ENCODE measurements at regions not wholly inside any gene's neighbourhood (a gene's known extent, or its start where the extent isn't known, plus 50 kb on each side); places are given as distances from the start of the nearest gene placed in this dataset.
"Not testable (repeated sequence)": the region's sequence is repeated elsewhere in the genome, so short reads cannot be mapped to it uniquely, and the experiment has no call there.

- DNase-seq, result peak; percentile 13
Measured at GRCh38 chr7:22066522-22066921, 120.8 kb upstream of the CDCA7L start.

- DNase-seq, result no peak
Measured at GRCh38 chr7:22064816-22065215, 119.1 kb upstream of the CDCA7L start.

GRCh38 chr7:22061775-22062174 lies 116.1 kb upstream of the CDCA7L start:
- no peak for DNase-seq

GRCh38 chr7:22060863-22061262 lies 115.2 kb upstream of the CDCA7L start:
- no peak for DNase-seq

- DNase-seq, result no peak
Measured at GRCh38 chr7:22060197-22060596, 114.5 kb upstream of the CDCA7L start.

DNA sequence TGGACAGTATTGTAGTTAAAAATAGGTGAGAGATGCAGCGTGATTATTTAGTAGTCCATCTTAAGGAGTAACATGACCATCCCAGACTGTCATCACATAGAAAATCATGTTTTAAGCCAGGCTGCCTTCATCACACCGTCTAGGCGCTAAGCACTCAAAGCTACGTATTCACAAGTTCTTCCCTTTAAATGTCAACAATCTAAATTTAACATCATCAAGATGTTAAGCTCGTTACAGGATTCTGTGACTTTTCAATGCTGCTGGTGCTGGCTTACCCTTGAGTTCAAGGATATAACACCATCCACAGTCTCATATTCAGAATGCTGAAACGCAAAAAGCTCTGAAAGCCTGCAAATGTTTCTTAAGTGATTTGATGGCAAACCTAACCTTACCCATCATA lies 109.5 kb upstream of the CDCA7L start:
- DNase-seq, result no peak

- no peak for DNase-seq
Measured at GRCh38 chr7:22052674-22053365, 107.1 kb upstream of the CDCA7L start.

DNA sequence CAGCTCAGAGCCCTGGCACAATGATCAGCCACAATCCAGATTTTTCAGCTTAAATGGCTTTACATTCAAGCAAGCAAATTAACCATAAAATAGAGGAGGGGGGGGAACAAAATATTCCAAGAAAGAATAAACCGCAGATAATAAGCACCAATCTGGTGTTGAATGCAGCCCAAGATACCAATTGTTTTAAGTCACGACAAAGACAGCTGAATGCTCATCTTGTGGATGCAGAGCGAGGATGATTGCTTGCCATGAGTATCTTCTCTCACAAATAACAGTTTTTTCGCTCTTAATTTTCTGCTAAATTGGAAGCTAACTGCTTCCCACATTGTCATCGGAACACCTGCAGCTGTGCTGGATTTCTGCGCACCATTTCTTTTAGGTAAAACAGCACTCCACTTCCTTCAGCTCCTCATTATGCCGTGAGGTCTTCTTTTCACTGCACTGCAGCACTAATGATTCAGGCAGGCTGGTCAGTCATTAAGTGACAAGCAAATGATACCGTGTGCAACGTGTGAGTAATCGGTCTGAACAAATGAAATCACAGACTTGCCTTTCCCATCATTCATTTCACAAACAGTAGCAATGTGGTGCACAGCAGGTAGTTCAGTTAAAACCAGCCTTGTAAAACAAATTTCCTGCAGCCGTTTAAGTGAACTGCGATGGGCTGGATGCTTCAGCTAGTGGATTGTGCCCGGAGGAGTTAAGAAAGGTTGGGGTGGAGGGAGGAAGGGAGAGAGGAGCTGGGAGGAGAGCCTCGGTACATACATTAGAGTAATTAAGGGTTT lies 106.4 kb upstream of the CDCA7L start:
- DNase-seq, result no peak

DNA sequence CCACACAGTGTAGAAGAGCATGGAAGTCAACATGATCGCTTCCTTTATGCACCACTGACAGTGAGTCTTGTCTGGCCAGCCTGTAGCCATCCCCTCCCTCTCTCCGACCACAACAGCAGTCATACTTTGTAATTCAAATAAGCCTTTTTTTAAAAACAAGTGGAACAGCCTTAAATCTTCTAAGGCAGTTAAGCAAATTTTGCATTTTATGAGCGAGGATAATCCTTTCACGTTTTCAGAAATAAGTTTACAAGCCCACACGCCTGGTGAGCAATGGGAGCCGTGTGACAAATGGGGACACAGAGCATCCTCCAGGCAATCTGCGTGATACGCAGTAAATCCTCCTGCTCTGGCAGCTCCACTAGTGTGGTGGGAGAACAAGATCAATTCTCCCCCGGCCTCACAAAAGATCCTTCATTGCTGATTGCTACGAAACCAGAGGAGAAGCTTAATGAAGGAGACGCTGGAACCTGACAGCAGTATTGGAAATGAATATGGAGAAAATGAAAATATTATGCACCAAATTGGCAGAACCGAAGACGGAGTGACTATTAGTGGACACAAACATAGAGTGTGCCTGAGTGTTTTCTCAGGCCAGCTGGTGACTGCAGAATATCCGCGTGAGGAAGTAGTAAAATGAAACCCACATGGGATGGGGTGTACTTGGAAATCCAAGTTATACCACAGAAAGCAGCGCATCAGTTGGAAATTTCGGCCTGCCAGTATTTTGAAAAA lies 104.2 kb upstream of the CDCA7L start:
- DNase-seq, result no peak

DNA sequence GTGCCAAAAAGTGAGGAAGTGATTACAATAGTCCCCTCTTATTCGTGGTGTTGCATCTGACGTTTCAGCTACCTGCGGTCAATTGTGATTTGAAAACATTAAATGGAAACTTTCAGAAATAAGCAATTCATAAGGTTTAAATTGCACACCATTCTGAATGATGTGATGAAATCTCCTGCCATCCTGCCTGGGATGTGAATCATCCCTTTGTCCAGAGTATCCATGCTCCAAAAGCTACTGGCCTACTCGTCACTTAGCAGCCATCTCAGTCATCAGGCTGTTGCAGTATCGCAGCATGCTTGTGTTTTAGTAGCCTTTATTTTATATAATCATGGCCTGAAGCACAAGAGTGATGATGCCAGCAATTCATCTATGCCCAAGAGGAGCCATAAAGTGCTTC lies 97.7 kb upstream of the CDCA7L start:
- DNase-seq, result no peak

DNA sequence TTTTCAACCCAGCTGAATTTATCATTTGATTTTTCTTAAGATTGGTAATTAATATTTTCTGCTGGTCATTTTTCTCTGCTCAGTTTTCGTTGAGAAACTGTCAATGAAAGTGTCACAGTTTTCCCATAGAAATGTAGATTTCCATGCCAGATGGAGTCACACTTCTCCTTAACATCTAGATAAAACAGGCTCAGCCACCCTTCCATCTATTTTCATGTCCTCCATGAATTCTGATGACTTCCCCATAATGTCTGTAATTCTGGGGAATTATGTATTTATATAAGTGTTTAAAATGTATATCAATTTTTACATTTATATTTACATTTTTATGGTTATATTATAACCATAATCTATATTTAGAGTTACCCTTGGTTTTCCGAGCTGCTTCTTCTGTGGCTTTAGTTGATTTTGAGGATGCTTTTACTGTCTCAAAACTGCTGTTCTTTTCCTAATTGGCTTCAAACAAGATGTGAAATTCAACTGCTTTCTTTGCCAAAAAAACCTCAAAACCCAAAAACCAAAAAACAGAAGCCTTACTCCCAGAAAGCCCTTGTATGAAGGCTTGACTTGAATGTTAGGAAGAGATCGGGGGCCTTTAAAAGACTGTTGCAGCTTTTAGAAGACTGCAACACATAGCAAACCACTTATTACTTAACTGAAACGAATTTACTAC lies 95.4 kb upstream of the CDCA7L start:
- no peak for DNase-seq

DNA sequence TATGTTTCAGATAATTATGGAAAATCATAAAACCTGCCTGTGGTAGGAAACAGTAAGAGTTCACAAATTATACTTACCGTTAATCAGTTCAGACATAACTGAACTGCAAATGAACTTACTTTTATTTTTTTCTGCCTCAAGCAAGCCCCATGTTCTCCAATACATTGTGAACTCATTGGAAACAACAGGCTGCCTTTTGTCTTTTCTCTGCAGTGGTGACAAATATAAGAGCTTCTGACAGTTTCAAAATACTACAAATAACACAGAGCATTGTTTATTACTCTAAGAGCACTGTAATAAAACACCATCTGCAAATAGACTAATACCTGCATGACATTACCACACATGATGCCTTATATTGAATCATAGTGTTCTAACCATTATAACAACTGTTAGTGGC lies 94.0 kb upstream of the CDCA7L start:
- DNase-seq, result no peak

DNA sequence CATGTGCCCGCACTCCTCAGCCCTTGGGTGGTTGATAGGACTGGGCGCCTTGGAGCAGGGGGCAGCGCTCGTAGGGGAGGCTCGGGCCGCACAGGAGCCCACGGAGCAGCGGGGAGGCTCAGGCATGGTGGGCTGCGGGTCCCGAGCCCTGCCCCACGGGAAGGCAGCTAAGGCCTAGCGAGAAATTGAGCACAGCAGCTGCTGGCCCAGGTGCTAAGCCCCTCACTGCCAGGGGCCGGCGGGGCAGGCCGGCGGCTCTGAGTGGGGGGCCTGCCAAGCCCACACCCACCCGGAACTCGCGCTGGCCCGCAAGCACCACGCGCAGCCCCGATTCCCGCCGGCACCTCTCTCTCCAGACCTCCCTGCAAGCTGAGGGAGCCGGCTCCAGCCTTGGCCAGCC lies 86.7 kb upstream of the CDCA7L start:
- not testable (repeated sequence) for DNase-seq

GRCh38 chr7:22028656-22029055 lies 83.0 kb upstream of the CDCA7L start:
- not testable (repeated sequence) for DNase-seq

GRCh38 chr7:22027475-22027874 lies 81.8 kb upstream of the CDCA7L start:
- DNase-seq, result no peak

DNA sequence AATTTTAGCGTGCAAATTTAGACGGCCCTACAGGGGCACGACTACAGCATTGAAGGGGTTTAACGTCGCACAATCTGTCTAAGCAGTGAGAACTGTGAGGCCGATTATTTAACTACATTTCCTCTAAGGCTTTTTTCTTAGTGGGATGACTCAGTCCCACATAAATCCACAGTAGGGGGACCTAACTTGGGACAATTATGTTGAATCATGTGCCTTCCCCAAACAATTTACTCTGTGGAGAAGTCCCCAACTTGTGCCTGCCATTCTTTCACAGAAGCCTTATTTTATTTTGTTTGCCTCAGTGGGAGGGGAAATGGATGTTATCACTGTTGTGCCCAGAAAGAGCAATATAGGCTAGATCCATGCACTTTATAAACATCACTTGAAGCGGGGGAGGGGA lies 80.3 kb upstream of the CDCA7L start:
- no peak for DNase-seq

- DNase-seq, result no peak
Measured at GRCh38 chr7:22025075-22025474, 79.4 kb upstream of the CDCA7L start.

GRCh38 chr7:22019931-22020330 lies 74.2 kb upstream of the CDCA7L start:
- no peak for DNase-seq

DNA sequence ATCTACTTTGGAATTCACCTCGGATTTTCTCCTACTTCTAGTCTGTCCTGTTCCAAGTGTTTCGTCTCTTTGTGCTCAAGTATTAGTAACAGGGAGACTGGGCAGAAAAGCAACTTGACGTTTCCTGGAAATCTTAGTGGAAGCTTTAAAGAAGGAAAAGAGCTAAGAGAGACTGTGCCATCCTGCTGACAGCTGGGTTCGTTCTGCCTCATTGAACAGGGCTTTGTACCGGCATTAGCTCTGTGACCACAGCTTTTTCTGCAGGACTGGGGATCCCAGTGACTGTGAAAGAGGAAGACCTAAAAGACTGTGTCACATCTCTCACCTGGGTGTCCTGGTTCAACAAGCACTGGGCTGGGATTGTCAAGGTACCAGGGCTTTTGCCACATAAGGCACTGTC lies 70.8 kb upstream of the CDCA7L start:
- no peak for DNase-seq

GRCh38 chr7:22013711-22014110 lies 68.0 kb upstream of the CDCA7L start:
- DNase-seq, result no peak

DNA sequence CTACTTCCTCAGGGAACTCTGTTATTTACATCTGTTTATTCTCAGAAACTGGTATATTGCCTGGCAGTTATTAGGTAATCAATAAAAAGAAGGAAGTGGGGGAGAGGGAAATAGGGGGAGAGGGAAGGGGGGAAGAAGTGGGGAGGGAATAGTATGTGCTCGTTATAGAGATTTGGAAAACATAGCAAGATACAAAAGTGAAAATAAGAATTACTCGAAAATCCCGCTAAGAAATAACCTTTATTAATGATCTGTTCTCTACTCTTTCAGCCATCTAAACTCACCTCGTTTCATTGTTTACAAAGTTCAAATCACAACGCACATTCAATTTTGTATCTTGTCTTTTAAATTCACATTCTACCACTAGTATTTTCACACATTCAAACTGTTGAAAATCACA lies 63.0 kb upstream of the CDCA7L start:
- no peak for DNase-seq

- peak; percentile 40 for DNase-seq
Measured at GRCh38 chr7:22008087-22008486, 62.4 kb upstream of the CDCA7L start.

- no peak for DNase-seq
Measured at GRCh38 chr7:22005151-22005550, 59.5 kb upstream of the CDCA7L start.

Data from NCI-H1105 treated with DMSO at 0.1 percent for 48 hours (cell line).